Psoas muscle (tissue), 7 donors: ENCODE measurements at regions not wholly inside any gene's neighbourhood (a gene's known extent, or its start where the extent isn't known, plus 50 kb on each side); places are given as distances from the start of the nearest gene placed in this dataset.
"Not testable (repeated sequence)": the region's sequence is repeated elsewhere in the genome, so short reads cannot be mapped to it uniquely, and the experiment has no call there.

ENCODE experiments used
- ATAC-seq, 4 donors: fragments of 200-7000 bp; cut with Tn5 transposase; one replicate each; pipeline ENCODE4 v1.9.1; 2020; ENCODE audit warnings: moderate library complexity in 3 of 4, mild to moderate bottlenecking in 2 of 4
- DNase-seq, 2 donors: peaks; one replicate each; pipeline ENCODE4 v3.0.0-alpha.2; 2020
- H3K27ac ChIP-seq: fragments of 200-600 bp; one replicate; pipeline ENCODE4 v1.8.0; 2022
- H3K27me3 ChIP-seq, 3 donors: fragments of 200-600 bp in 1 of 3; one replicate each; pipeline versions ENCODE4 v1.6.1 to v1.8.0; 2013 to 2022; ENCODE audit warnings: low read length in 2 of 3, mild to moderate bottlenecking in 2 of 3, moderate library complexity in 1 of 3; ENCODE audit not compliant: insufficient read depth in 3 of 3
- H3K36me3 ChIP-seq, 2 donors: fragments of 200-600 bp in 1 of 2; one replicate each; pipeline versions ENCODE4 v1.6.1 to v1.8.0; 2013 to 2022; ENCODE audit warnings: low read depth in 1 of 2, mild to moderate bottlenecking in 1 of 2, moderate library complexity in 1 of 2; ENCODE audit not compliant: insufficient read depth in 1 of 2
- H3K4me1 ChIP-seq: fragments of 200-600 bp; one replicate; pipeline ENCODE4 v1.8.0; 2022
- H3K4me3 ChIP-seq: fragments of 200-600 bp; one replicate; pipeline ENCODE4 v1.8.0; 2022; ENCODE audit warnings: mild to moderate bottlenecking
- H3K9me3 ChIP-seq: fragments of 200-600 bp; one replicate; pipeline ENCODE4 v1.8.0; 2022
- CTCF ChIP-seq: fragments of 200-600 bp; IDR thresholded peaks from one replicate; pipeline ENCODE4 v1.8.0; 2022; ENCODE audit warnings: antibody characterized with exemption
- WGBS, 3 donors: extraction: QIAGEN DNeasy Blood & Tissue Kit; methylation state at CpG; one replicate each; pipeline versions ENCODE4 v1.1.6 to v1.1.7; 2013; 5-methylcytosine and 5-hydroxymethylcytosine counted together
- intact Hi-C, 2 donors: fragments of 100-400 bp; cut with DNase I; formaldehyde crosslinking; loops; one replicate each; pipeline versions ENCODE4 v1.11.0 to v1.14.2; 2022
- donor health status: healthy with polysubstance abuse.
- donor health status: DM: no; HTN: no; CAD: no; lungs with moderate emphysema.
- donor health status: Bipolar disorder and iron deficiency.
- donor health status: healthy.
- donor health status: DM: yes; HTN: yes; CAD: no.
- donor health status: DM: no; HTN: no; CAD: no.
- donor health status: DM: yes; HTN: yes; CAD: no.

DNA sequence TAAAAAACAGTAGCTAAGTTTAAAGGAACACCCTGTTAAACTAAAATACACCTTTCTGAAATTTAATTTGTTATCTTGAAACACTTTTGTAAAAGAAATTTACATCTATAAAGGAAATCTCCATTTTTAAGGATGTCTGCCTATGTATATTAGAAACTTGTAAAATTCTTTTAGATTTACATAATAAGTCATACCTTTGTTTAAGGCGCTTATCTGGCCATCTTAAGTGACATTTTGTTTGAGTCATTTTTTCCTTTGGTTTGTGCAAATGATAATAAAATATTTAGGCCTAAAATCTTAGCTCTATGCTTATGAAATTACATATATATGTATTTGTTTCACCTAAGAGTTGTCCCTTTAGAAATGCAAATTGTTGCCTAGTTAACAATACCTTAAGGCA, 1193.4 kb downstream of the FSCB start:
- H3K27me3 ChIP-seq, result no peaks in the 10 kb centered on the region
- 81 to 91% (median 83%) methylated on average over 1 of the region's 1 CpG for WGBS, 3 donors

DNA sequence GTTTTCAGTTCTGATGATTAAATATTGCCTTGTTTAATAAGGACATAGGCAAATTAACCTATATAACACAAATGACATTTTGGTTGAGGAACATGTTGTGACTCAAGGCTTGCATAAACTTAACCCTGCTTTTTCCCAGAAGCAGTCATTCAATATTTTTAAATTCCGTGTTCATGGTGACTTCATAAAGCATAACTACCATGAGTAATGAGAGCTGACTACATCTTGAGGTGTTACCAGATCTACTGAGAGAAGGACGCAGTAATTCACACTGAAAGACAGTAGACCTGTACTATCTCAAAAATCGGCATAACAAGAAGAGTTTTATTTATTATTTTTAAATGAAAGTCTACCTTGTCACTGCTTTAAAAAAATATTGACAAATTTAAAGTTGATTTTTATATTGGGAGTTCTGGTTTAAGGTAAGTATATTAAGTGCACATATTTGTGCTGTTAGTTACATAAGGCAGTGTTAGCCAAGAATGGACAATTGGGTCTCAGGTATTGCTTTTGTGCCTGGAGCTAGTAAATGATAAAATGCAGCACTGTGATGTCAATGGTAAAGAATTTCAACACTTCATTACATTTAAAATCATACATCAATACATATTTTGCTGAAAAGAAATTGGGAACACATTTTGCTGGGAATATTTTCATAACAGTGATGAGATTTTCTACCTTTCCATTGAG, 1198.5 kb downstream of the FSCB start:
- H3K4me1 ChIP-seq, result no peaks in the 10 kb centered on the region
- H3K36me3 ChIP-seq, result no peaks in the 10 kb centered on the region
- H3K27ac ChIP-seq, result no peak overlapping the region
- TF ChIP-seq CTCF, result no peak
- intact Hi-C loops, result no loop called here
- H3K4me3 ChIP-seq, result no peak overlapping the region
- DNase-seq, result no peak
- H3K9me3 ChIP-seq, result no peaks in the 10 kb centered on the region
- no peak for ATAC-seq
- H3K27me3 ChIP-seq, result no peaks in the 10 kb centered on the region
- WGBS, 3 donors, result 74 to 78% (median 74%) methylated on average over 3 of the region's 3 CpGs

More for the DNA sequence above, 1193.4 kb downstream of the FSCB start:
- no peaks in the 10 kb centered on the region for H3K36me3 ChIP-seq
- intact Hi-C loops, result no loop called here
- no peaks in the 10 kb centered on the region for H3K4me1 ChIP-seq
- no peak for DNase-seq
- TF ChIP-seq CTCF, result no peak
- no peak for ATAC-seq
- no peaks in the 10 kb centered on the region for H3K9me3 ChIP-seq
- no peak overlapping the region for H3K27ac ChIP-seq
- no peak overlapping the region for H3K4me3 ChIP-seq

- Histone ChIP-seq H3K9me3 (no peaks in the 10 kb centered on the region), H3K4me1 (no peaks in the 10 kb centered on the region), H3K27me3 (no peaks in the 10 kb centered on the region), H3K36me3 (no peaks in the 10 kb centered on the region), H3K4me3 (no peak overlapping the region), H3K27ac (no peak overlapping the region)
- ATAC-seq, result no peak
- intact Hi-C loops, result no loop called here
- WGBS, 3 donors, result 76 to 85% (median 76%) methylated on average over 1 of the region's 1 CpG
- TF ChIP-seq CTCF, result no peak
- DNase-seq, result no peak
Measured at GRCh38 chr14:43307836-43308235, 1199.2 kb downstream of the FSCB start.

- ATAC-seq, result no peak
- no peak overlapping the region for H3K4me3 ChIP-seq
- intact Hi-C loops, result no loop called here
- H3K4me1 ChIP-seq, result no peaks in the 10 kb centered on the region
- H3K27me3 ChIP-seq, result no peaks in the 10 kb centered on the region
- H3K36me3 ChIP-seq, result no peaks in the 10 kb centered on the region
- DNase-seq, result no peak
- no peak overlapping the region for H3K27ac ChIP-seq
- 78 to 88% (median 86%) methylated on average over 2 of the region's 2 CpGs for WGBS, 3 donors
- no peaks in the 10 kb centered on the region for H3K9me3 ChIP-seq
- no peak for TF ChIP-seq CTCF
Measured at GRCh38 chr14:43306053-43306452, 1201.0 kb downstream of the FSCB start.

- no peak for ATAC-seq
- Histone ChIP-seq H3K27ac (no peak overlapping the region), H3K4me3 (no peak overlapping the region), H3K9me3 (no peaks in the 10 kb centered on the region), H3K36me3 (no peaks in the 10 kb centered on the region), H3K27me3 (no peaks in the 10 kb centered on the region), H3K4me1 (no peaks in the 10 kb centered on the region)
- no peak for TF ChIP-seq CTCF
- no peak for DNase-seq
- 53 to 59% (median 56%) methylated on average over 1 of the region's 1 CpG for WGBS, 3 donors
- intact Hi-C loops, result no loop called here
Measured at GRCh38 chr14:43297794-43298193, 1209.3 kb downstream of the FSCB start.

GRCh38 chr14:43296061-43296460, 1211.0 kb downstream of the FSCB start:
- DNase-seq, H3K27me3 ChIP-seq, ATAC-seq, H3K36me3 ChIP-seq, H3K27ac ChIP-seq, intact Hi-C loops, H3K4me3 ChIP-seq, H3K4me1 ChIP-seq, H3K9me3 ChIP-seq: not testable (repeated sequence)
- WGBS, 3 donors, result 83 to 96% (median 88%) methylated on average over 2 of the region's 4 CpGs
